K562 (cell line): ENCODE measurements at regions not wholly inside any gene's neighbourhood (a gene's known extent, or its start where the extent isn't known, plus 50 kb on each side); places are given as distances from the start of the nearest gene placed in this dataset.

Experiments used
- ATAC-seq: fragments of 200-7000 bp; cut with Tn5 transposase; 3 replicates; pipeline ENCODE4 v1.9.1; 2020; ENCODE audit warnings: moderate library complexity
- BruUV-seq: library from RNA; stranded (reverse); fragments of 400-500 nt; replicated peaks from 2 replicates; lab custom pipeline; 2021; lab: Mats Ljungman, UMichigan
- CTCF ChIA-PET: fragments of 300-600 bp; formaldehyde crosslinking; extraction: SDS; loops from one replicate; lab custom pipeline; 2021; ENCODE audit warnings: low intra/inter-chr PET ratio; lab: Yijun Ruan, JAX
- POLR2A ChIA-PET: fragments of 300-600, 350-650 bp; sonication (Branson Sonifier 250); formaldehyde crosslinking; extraction: SDS; loops from one replicate; lab custom pipeline; 2021; ENCODE audit warnings: antibody characterized with exemption, inconsistent platforms; lab: Yijun Ruan, JAX
- DNase-seq, 4 experiments: peaks; one replicate each; pipeline versions ENCODE4 v3.0.0 to v3.0.0-alpha.2; 2011 to 2018; ENCODE audit warnings: low spot score in 3 of 4, mixed read lengths in 3 of 4; ENCODE audit errors: extremely low read depth in 1 of 4
- FAIRE-seq: peaks from 2 replicates; lab custom pipeline; 2011; peaks lifted over from hg19 to GRCh38; lab: Jason Lieb, UNC
- H2AFZ ChIP-seq: 2 replicates; pipeline ENCODE4 v1.6.0; 2011; ENCODE audit warnings: low read depth, low read length, control low read depth, inconsistent platforms
- H3K27ac ChIP-seq: fragments of 200-600 bp; 3 replicates; pipeline ENCODE4 v1.8.0; 2011; ENCODE audit warnings: low read depth, mild to moderate bottlenecking, control low read depth, inconsistent platforms, low read length, moderate library complexity, mixed read lengths; ENCODE audit errors: extremely low read depth
- H3K27me3 ChIP-seq, 2 experiments: fragments of 300-600 bp in 1 of 2; 2 replicates in 1 of 2; 3 replicates in 1 of 2; pipeline versions ENCODE4 v1.6.0 to v1.8.0; 2011; ENCODE audit warnings: inconsistent platforms in 2 of 2, low read length in 2 of 2, mild to moderate bottlenecking in 1 of 2, mixed read lengths in 1 of 2, moderate library complexity in 1 of 2; ENCODE audit not compliant: control insufficient read depth in 2 of 2, insufficient read depth in 2 of 2
- H3K36me3 ChIP-seq: fragments of 300-600 bp; 3 replicates; pipeline ENCODE4 v1.8.0; 2011; ENCODE audit warnings: mild to moderate bottlenecking, low read length, inconsistent platforms; ENCODE audit not compliant: control insufficient read depth, insufficient read depth
- H3K4me1 ChIP-seq, 2 experiments: fragments of 200-600 bp in 1 of 2; replicated peaks in 1 of 2; 2 replicates in 1 of 2; 3 replicates in 1 of 2; pipeline versions ENCODE4 v1.5.1 to v1.8.0; 2011; ENCODE audit warnings: inconsistent platforms in 2 of 2, low read length in 2 of 2, mild to moderate bottlenecking in 1 of 2, mixed read lengths in 1 of 2, moderate library complexity in 1 of 2; ENCODE audit not compliant: control insufficient read depth in 2 of 2, insufficient read depth in 2 of 2
- H3K4me2 ChIP-seq: 2 replicates; pipeline ENCODE4 v1.6.1; 2011; ENCODE audit warnings: low read length, control low read depth, inconsistent platforms, mixed read lengths; ENCODE audit not compliant: insufficient read depth
- H3K4me3 ChIP-seq: fragments of 200-600 bp; sonication (generic), shearing (Covaris generic); 2 replicates; pipeline ENCODE4 v1.5.1; 2016; ENCODE audit warnings: control low read depth, inconsistent platforms
- H3K79me2 ChIP-seq: fragments of 200-600 bp; 3 replicates; pipeline ENCODE4 v1.8.0; 2011; ENCODE audit warnings: low read length, inconsistent platforms; ENCODE audit not compliant: control insufficient read depth, insufficient read depth
- H3K9ac ChIP-seq, 2 experiments: 2 replicates each; pipeline versions ENCODE4 v1.6.0 to v1.6.1; 2011; ENCODE audit warnings: low read depth in 2 of 2, low read length in 2 of 2, control low read depth in 1 of 2, inconsistent platforms in 1 of 2, mild to moderate bottlenecking in 1 of 2, mixed read lengths in 1 of 2; ENCODE audit not compliant: insufficient read depth in 1 of 2
- H3K9me1 ChIP-seq: one replicate; pipeline ENCODE4 v1.6.0; 2011; ENCODE audit warnings: inconsistent platforms, mild to moderate bottlenecking, low read length, moderate library complexity; ENCODE audit not compliant: control insufficient read depth, insufficient read depth
- H3K9me3 ChIP-seq: replicated peaks from 2 replicates; pipeline ENCODE4 v1.5.1; 2011; ENCODE audit warnings: low read depth, low read length, inconsistent platforms; ENCODE audit not compliant: control insufficient read depth, insufficient read depth
- H4K20me1 ChIP-seq: replicated peaks from 2 replicates; pipeline ENCODE4 v1.6.1; 2011; ENCODE audit warnings: low read length, inconsistent platforms, mixed read lengths; ENCODE audit not compliant: control insufficient read depth, insufficient read depth
- BRF2 ChIP-seq: IDR thresholded peaks from 3 replicates; pipeline ENCODE4 v1.6.1; 2011; ENCODE audit warnings: borderline replicate concordance, mild to moderate bottlenecking; ENCODE audit not compliant: insufficient read length, insufficient read depth
- CTBP1 ChIP-seq: fragments of 450-650 bp; IDR thresholded peaks from 2 replicates; pipeline ENCODE4 v1.6.1; 2016; ENCODE audit warnings: borderline replicate concordance
- ELF1 ChIP-seq: fragments of 200-800 bp; sonication (Bioruptor generic); IDR thresholded peaks from 2 replicates; pipeline ENCODE4 v1.6.1; 2016; ENCODE audit warnings: missing genetic modification characterization, missing compliant biosample characterization
- RERE ChIP-seq: sonication (generic); formaldehyde crosslinking; IDR thresholded peaks from 2 replicates; pipeline ENCODE4 v1.8.0; 2023; ENCODE audit warnings: missing genetic modification reagents, mild to moderate bottlenecking, borderline replicate concordance
- SMARCA4 ChIP-seq: fragments of 450-650 bp; IDR thresholded peaks from 2 replicates; pipeline ENCODE4 v1.6.1; 2016
- SRSF9 ChIP-seq: fragments of 200-400 bp; formaldehyde crosslinking; IDR thresholded peaks from 2 replicates; pipeline ENCODE4 v1.6.1; 2017; ENCODE audit warnings: low read depth, low read length, borderline replicate concordance
- TRIM24 ChIP-seq, 2 experiments: fragments of 450-650 bp; IDR thresholded peaks; 2 replicates each; pipeline ENCODE4 v1.6.1; 2016
- XRCC5 ChIP-seq: fragments of 200-400 bp; formaldehyde crosslinking; IDR thresholded peaks from 2 replicates; pipeline ENCODE4 v1.6.1; 2017; ENCODE audit warnings: low read depth, mild to moderate bottlenecking, low read length
- YBX1 ChIP-seq: fragments of 450-650 bp; IDR thresholded peaks from 2 replicates; pipeline ENCODE4 v1.7.1; 2016; ENCODE audit warnings: mild to moderate bottlenecking
- ZNF282 ChIP-seq: sonication (generic); formaldehyde crosslinking; IDR thresholded peaks from 2 replicates; pipeline ENCODE4 v1.8.1; 2023; ENCODE audit warnings: missing genetic modification reagents
- ZNF316 ChIP-seq: fragments of 450-650 bp; IDR thresholded peaks from 2 replicates; pipeline ENCODE4 v1.6.1; 2016
- WGBS: fragments of 100-300 bp; shearing (Covaris generic); methylation state at CpG from one replicate; pipeline ENCODE4 v1.1.6; 2016; ENCODE audit warnings: low coverage, mixed read lengths; ENCODE audit not compliant: insufficient coverage; ENCODE audit errors: missing lambda C conversion rate; 5-methylcytosine and 5-hydroxymethylcytosine counted together
- in situ Hi-C: fragments of 300-500 bp; cut with MboI; formaldehyde crosslinking; loops from 4 replicates; pipeline ENCODE4 v1.15.0; 2018; ENCODE audit warnings: inconsistent platforms, mixed read lengths
- intact Hi-C: fragments of 100-400 bp; cut with micrococcal nuclease; formaldehyde crosslinking; loops from 2 replicates; pipeline ENCODE4 v1.14.2; 2022

- H3K9ac ChIP-seq: no peak overlapping the region
- H3K4me1 ChIP-seq: no peaks in the 10 kb centered on the region; a peak in 1 of 5 replicates
- POLR2A ChIA-PET: interaction anchor here (1.2 kb wide), 1 partner anchor 26 kb away, joined by 3 read pairs; no protein-coding TSS in a partner anchor
- H3K79me2 ChIP-seq: no peaks in the 10 kb centered on the region
- H3K27me3 ChIP-seq: peaks cover 15 to 32% of the 10 kb centered on the region in 2 experiments; a peak in 3 of 5 replicates
- CTCF ChIA-PET: no interaction called here
- no peak for ATAC-seq
- no peaks in the 10 kb centered on the region for H3K36me3 ChIP-seq
- no peak for FAIRE-seq
- no peaks in the 10 kb centered on the region for H3K9me3 ChIP-seq
- no peak for DNase-seq
- H3K4me3 ChIP-seq: no peak overlapping the region
- no TSS peak for BruUV-seq
- H3K9me1 ChIP-seq: no peaks in the 10 kb centered on the region
- no peak overlapping the region for H3K4me2 ChIP-seq
- no peak overlapping the region for H2AFZ ChIP-seq
- TF ChIP-seq YBX1 (no peak), CTBP1 (no peak), SRSF9 (no peak), ELF1 (tag) (no peak), RERE (no peak), ZNF316 (no peak), XRCC5 (no peak), BRF2 (no peak), TRIM24 (IDR thresholded peaks at IDR 0.05) (no peak), SMARCA4 (no peak), ZNF282 (CRISPR knock-in tag) (no peak)
- no peak overlapping the region for H3K27ac ChIP-seq
- intact Hi-C loops: no loop called here
- in situ Hi-C loops: no loop called here
- no peaks in the 10 kb centered on the region for H4K20me1 ChIP-seq
- WGBS: 0% methylated on average over 2 of the region's 2 CpGs
Measured at GRCh38 chr7:25664593-25664992, 436.3 kb upstream of the NPVF start.
